NCI-H345 treated with DMSO at 0.1 percent for 48 hours (cell line): ENCODE measurements at regions not wholly inside any gene's neighbourhood (a gene's known extent, or its start where the extent isn't known, plus 50 kb on each side); places are given as distances from the start of the nearest gene placed in this dataset.
"Not testable (repeated sequence)": the region's sequence is repeated elsewhere in the genome, so short reads cannot be mapped to it uniquely, and the experiment has no call there.

Source experiments
- DNase-seq: peaks from one replicate; lab custom pipeline; 2025; ENCODE audit not compliant: unreplicated experiment; lab: John Stamatoyannopoulos, UW

GRCh38 chr2:192669505-192670091 is 474.9 kb upstream of the TMEFF2 start:
- DNase-seq: no peak

DNA sequence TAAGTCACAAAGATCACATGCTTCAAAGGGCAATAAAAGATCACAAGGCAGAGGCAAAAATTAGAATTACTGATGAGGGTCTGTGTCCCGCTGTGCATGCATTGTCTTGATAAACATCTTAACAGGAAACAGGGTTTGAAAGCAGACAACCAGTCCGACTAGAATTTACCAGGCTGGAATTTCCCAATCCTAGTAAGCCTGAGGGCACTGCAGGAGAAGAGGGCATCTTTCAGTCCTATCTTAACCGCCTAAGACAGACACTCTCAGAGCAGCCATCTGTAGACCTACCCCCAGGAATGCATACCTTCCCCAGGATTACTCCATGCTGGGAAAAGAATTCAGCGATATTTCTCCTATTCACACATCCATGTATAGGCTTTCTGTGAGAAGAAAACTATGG is 465.8 kb upstream of the TMEFF2 start:
- DNase-seq: not testable (repeated sequence)

DNA sequence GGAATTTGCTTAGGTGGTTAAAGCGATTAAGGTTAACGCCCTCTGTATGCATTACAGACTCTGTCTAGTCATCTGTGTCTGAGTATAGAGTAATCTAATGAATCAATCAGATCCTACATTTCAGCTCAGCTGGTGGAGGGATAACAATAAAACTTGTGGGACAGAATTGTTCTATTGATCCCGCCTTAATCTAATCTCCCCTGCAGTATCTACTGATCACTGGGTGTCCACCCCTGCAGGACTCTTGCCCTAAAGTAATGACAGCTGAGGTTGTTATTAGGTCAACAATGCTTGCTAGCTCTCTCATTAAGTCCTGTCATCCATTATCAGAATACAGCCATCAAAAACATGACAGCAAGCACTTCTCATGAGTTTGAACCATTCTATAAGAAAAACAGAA is 462.6 kb upstream of the TMEFF2 start:
- no peak for DNase-seq

DNA sequence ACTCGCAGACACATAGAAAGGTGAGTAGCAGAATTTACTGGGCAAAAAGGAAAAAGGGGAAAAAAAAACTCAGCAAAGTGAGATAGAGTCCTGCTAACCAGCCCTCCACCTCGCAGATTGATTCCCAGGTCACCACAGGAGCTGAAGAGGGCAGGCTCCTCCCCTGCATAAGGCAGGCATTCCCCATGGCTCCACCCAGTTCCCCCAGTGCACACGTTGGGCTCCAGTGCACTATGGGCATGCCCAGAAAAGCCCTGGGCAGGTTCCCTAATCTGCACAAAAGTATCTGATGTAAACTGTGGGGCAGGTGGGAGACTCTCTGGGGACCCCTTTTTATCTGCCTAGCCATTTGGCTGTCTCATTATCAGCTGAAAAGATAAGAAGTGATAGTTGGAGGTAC is 461.2 kb upstream of the TMEFF2 start:
- DNase-seq: no peak

DNA sequence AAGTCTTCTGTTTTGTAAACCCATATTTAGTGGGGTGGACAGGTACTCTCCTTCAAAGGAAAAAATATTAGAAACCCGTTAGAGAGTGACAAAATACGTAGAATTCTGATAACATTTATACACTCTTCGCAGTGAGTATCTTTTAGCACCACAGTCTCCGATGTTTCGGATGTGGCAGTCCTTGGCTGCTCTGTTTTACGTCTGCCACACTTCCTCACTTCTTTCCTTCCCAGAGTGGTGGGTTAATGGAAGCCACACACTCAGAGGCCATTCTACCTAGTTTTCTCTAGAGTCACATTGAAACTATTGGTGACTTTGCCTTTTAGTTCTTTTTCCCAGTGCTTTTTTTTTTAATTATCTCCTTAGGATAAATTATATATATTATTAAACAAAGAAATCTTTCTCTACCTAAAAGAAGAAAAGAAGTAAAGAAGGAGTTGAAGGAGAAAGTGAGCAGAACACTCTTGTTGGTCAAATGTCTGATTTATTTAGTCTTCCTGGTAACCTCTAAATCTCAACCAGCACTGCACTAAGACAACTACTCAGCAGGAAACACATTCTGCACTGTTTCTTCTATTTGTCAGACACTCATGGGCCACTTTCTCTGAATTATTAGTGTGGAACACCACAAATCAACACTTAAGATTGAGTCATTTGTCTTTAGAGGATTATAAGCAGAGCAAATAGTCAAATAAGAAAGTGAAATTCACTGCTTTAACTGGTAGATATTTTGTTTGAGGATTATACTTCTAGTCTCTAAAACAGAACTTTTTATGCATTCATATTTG is 451.3 kb upstream of the TMEFF2 start:
- no peak for DNase-seq

- no peak for DNase-seq
Measured at GRCh38 chr2:192634557-192634956, 439.8 kb upstream of the TMEFF2 start.

GRCh38 chr2:192628017-192628416 is 433.3 kb upstream of the TMEFF2 start:
- DNase-seq: no peak

- no peak for DNase-seq
Measured at GRCh38 chr2:192615105-192615504, 420.4 kb upstream of the TMEFF2 start.

- DNase-seq: no peak
Measured at GRCh38 chr2:192604295-192604694, 409.6 kb upstream of the TMEFF2 start.

- DNase-seq: not testable (repeated sequence)
Measured at GRCh38 chr2:192598649-192599048, 403.9 kb upstream of the TMEFF2 start.

DNA sequence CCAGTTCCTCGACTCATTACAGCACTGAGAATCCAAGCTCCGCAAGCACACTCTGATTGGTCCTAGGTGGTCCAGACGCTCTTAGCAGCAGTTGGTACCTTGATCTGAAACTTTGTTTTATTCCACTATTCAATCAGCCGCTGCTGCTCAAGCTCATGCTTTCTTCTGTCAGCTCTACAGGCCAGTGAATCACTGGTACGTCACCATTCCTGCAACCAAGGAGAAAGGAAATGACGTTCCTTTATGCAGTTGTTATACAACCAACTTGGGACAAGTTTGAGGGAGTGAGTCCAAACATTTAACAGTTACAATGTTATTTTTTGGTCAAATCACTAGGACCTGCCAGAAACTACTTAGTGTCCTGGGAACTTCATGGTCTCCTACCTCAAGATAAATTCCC is 398.8 kb upstream of the TMEFF2 start:
- no peak for DNase-seq

- DNase-seq: no peak
Measured at GRCh38 chr2:192591617-192592016, 396.9 kb upstream of the TMEFF2 start.

GRCh38 chr2:192585418-192585817 is 390.7 kb upstream of the TMEFF2 start:
- no peak for DNase-seq

GRCh38 chr2:192584976-192585375 is 390.2 kb upstream of the TMEFF2 start:
- no peak for DNase-seq

DNA sequence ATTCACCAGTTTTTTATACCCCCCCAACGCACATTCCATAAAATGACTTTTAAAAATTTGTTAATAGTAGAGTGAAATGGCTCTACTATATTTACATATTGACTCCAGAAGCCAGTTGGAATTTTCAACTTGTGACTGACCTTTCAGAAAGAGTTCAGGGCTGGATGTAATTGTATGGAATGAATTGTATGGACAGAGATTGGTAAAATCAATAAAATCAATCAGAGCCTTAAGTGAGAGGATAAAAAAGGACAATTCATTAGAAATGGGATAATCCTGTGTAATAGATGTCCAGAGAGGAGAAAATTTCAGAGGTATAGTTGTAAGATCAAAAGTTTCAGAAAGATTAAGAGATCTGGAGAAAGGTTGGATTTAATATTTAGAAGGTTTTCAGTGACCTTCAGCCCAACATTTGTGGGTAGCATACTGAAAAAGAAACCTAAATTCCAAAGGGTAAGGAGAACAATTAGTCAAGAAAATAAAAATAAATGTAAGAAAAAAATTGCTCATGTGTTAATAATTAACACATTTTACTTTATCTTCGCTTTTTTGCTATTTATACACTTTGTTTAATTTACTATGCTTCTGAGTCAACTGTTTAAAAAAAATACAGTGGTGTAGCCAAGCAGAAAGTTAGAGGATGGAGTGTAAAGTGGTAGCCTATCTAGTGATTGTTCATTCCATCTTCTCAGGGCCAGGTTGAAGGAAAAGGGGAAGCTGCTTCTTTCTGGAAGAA is 385.4 kb upstream of the TMEFF2 start:
- DNase-seq: no peak

- no peak for DNase-seq
Measured at GRCh38 chr2:192578780-192579179, 384.0 kb upstream of the TMEFF2 start.

DNA sequence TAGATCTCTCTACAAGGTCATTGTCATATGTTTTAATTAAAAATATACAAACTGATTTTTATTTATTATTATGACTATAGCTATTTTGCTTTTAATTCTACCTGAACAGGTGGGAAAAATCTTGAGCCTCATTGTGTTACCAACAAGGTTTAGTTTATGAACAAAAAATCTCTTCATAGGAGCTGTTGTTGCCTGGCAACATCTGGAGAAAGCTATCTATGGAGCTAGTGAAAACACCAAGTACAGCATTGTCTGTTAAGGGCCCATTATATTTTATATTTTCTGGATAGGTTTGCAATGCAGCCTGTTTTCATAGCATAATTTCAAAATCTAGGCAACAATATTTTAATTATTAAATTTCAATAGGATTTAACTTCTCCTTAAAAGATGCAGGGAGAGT is 383.0 kb upstream of the TMEFF2 start:
- no peak for DNase-seq

DNA sequence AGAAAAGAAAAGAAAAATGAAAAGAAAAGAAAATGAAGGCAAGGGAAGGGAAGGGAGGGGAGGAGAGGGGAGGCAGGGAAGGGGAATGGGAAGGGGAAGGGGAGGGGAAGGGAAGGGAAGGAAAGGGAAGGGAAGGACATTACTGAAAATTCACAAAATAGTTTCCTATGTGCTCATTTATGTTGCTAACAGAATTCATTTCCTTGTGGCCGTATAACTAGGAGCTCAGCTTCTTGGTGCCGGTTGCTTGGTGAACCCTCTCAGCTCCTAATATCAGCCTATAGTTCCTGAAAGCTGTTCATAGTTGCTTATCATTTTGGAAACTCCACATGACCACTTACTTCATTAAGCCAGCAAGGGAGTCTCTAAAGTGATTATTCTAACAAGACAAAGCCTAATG is 379.8 kb upstream of the TMEFF2 start:
- DNase-seq: no peak

DNA sequence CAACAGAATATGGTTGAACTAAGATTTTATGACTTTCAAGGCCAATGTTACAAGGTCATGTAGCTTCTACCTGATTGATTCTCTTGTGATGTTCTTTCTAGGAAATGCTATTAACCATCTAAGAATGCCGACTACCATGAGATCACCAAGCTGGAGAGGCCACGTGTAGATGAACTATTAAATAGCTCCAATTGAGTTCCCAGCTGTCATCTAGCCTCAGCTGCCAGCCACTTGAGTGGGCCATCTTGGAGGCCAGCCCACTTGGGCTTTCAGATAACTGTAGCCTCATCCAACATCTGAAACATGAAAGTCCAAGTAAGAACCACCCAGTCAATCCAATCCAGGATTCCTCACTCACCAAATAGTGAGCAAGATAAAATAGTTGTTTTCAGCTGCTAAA is 376.9 kb upstream of the TMEFF2 start:
- DNase-seq: no peak

DNA sequence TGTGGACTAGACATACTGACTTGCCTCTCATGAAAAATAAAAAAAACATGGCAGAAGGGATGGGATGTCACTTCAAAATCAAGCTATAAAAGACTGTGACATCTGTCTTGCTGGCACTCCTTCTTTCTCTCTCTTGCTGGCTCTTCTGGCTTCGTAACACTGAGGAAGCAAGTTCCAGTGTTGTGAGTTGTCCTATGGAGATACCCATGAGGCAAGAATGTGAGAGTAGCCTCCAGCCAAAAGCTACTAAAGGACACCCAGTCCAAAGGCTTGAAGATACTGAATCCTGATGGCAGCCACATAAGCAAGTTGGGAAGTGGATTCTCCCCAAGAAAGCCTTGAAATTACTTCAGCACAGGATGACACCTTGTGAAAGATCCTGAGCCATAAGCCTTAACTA is 376.1 kb upstream of the TMEFF2 start:
- DNase-seq: no peak

- DNase-seq: no peak
Measured at GRCh38 chr2:192566863-192567262, 372.1 kb upstream of the TMEFF2 start.

- DNase-seq: no peak
Measured at GRCh38 chr2:192560326-192560725, 365.6 kb upstream of the TMEFF2 start.
